Hepatocyte (in vitro differentiated cells): ENCODE measurements at regions not wholly inside any gene's neighbourhood (a gene's known extent, or its start where the extent isn't known, plus 50 kb on each side); places are given as distances from the start of the nearest gene placed in this dataset.

ENCODE experiments used
- CTCF ChIP-seq: fragments of 200-600 bp; sonication (generic); IDR thresholded peaks from 2 replicates; pipeline ENCODE4 v1.5.1; 2016; ENCODE audit warnings: antibody characterized with exemption, mild to moderate bottlenecking; ENCODE audit not compliant: poor library complexity
- EZH2 ChIP-seq: fragments of 200-600 bp; sonication (generic); IDR thresholded peaks from 2 replicates; pipeline ENCODE4 v1.6.1; 2016; ENCODE audit warnings: antibody characterized with exemption, mild to moderate bottlenecking, borderline replicate concordance
- EZH2phosphoT487 ChIP-seq: fragments of 200-600 bp; sonication (generic); IDR thresholded peaks from one replicate; pipeline ENCODE4 v1.6.1; 2018; ENCODE audit warnings: antibody characterized with exemption, mild to moderate bottlenecking, low read depth, moderate library complexity; ENCODE audit not compliant: unreplicated experiment, severe bottlenecking

DNA sequence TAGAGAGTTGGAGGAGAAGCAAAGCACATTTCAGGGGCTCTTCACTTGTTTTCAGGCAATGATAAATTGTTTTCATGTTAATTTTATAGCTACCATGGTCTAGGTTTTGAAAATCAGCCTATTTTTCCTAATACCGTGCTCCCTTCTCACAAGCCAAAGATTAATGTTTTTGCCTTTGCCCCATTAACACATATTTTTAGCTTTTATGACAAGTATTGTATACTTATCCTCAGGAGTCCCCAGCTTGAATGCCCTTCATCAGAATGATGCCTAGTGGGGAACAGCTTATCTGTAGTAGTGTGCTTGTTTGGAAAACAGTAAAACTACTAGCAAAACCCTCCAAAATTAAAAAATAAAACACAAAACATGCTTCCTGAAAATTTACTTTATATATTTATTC is 194.0 kb downstream of the LNPK start:
- no peak for TF ChIP-seq CTCF
- no peak for TF ChIP-seq EZH2
- TF ChIP-seq EZH2phosphoT487, result no peak
